WTC11 (cell line): ENCODE measurements at regions not wholly inside any gene's neighbourhood (a gene's known extent, or its start where the extent isn't known, plus 50 kb on each side); places are given as distances from the start of the nearest gene placed in this dataset.
"Not testable (repeated sequence)": the region's sequence is repeated elsewhere in the genome, so short reads cannot be mapped to it uniquely, and the experiment has no call there.

Experiments used
- ATAC-seq: fragments of 200-7000 bp; cut with Tn5 transposase; 2 replicates; pipeline ENCODE4 v1.10.0; 2021; ENCODE audit warnings: mild to moderate bottlenecking, moderate library complexity
- CTCF ChIA-PET: fragments of 300-600 bp; sonication (Branson Sonifier 250); formaldehyde crosslinking; loops from one replicate; lab custom pipeline; 2021; ENCODE audit warnings: antibody characterized with exemption; lab: Charles Lee
- POLR2A ChIA-PET: fragments of 350-600 bp; sonication (Branson Sonifier 250); formaldehyde crosslinking; loops from one replicate; lab custom pipeline; 2021; ENCODE audit warnings: antibody characterized with exemption; lab: Charles Lee
- DNase-seq: peaks from one replicate; pipeline ENCODE4 v3.0.0; 2021; ENCODE audit warnings: low spot score
- H3K27ac Mint-ChIP-seq: 2 replicates; pipeline ENCODE4 v1.8.0; 2021; ENCODE audit warnings: mixed read lengths
- H3K27me3 Mint-ChIP-seq: 2 replicates; pipeline ENCODE4 v1.8.0; 2021; ENCODE audit warnings: low read depth, mild to moderate bottlenecking, moderate library complexity, mixed read lengths
- H3K36me3 Mint-ChIP-seq: 2 replicates; pipeline ENCODE4 v1.8.0; 2021; ENCODE audit warnings: mixed read lengths
- H3K4me1 Mint-ChIP-seq: 2 replicates; pipeline ENCODE4 v1.8.0; 2022; ENCODE audit warnings: mixed read lengths
- H3K4me3 Mint-ChIP-seq: 2 replicates; pipeline ENCODE4 v1.8.0; 2021; ENCODE audit warnings: mild to moderate bottlenecking, moderate library complexity, mixed read lengths
- H3K9me3 Mint-ChIP-seq: 2 replicates; pipeline ENCODE4 v1.8.0; 2021; ENCODE audit warnings: mixed read lengths
- JAZF1 ChIP-seq: fragments of 250-450 bp; sonication (Bioruptor Pico); IDR thresholded peaks from 2 replicates; pipeline ENCODE4 v1.9.0; 2021; ENCODE audit warnings: moderate library complexity, mild to moderate bottlenecking, inconsistent platforms
- JUN ChIP-seq: sonication (generic); formaldehyde crosslinking; IDR thresholded peaks from 2 replicates; pipeline ENCODE4 v1.8.0; 2023; ENCODE audit warnings: mild to moderate bottlenecking, missing genetic modification reagents
- NR2C2 ChIP-seq: sonication (generic); formaldehyde crosslinking; IDR thresholded peaks from 2 replicates; pipeline ENCODE4 v1.8.0; 2022; ENCODE audit warnings: mild to moderate bottlenecking, missing genetic modification reagents
- OVOL2 ChIP-seq: fragments of 250-450 bp; sonication (Bioruptor Pico); IDR thresholded peaks from 2 replicates; pipeline ENCODE4 v1.9.0; 2021; ENCODE audit warnings: mild to moderate bottlenecking, borderline replicate concordance
- TF ChIP-seq, protein P1 (sequence below): sonication (generic); formaldehyde crosslinking; IDR thresholded peaks from 2 replicates; pipeline ENCODE4 v1.8.0; 2022; ENCODE audit warnings: mild to moderate bottlenecking, missing genetic modification reagents
- TF ChIP-seq, protein P2 (sequence below): sonication (generic); formaldehyde crosslinking; IDR thresholded peaks from 2 replicates; pipeline ENCODE4 v1.8.1; 2023; ENCODE audit warnings: mild to moderate bottlenecking, missing genetic modification reagents
- TF ChIP-seq, protein P3 (sequence below): sonication (generic); formaldehyde crosslinking; IDR thresholded peaks from 2 replicates; pipeline ENCODE4 v1.8.0; 2022; ENCODE audit warnings: mild to moderate bottlenecking, missing genetic modification reagents
- TF ChIP-seq, protein P4 (sequence below): sonication (generic); formaldehyde crosslinking; IDR thresholded peaks from 2 replicates; pipeline ENCODE4 v1.8.1; 2023; ENCODE audit warnings: mild to moderate bottlenecking, missing genetic modification reagents, moderate library complexity
- TF ChIP-seq, protein P5 (sequence below): sonication (generic); formaldehyde crosslinking; IDR thresholded peaks from 2 replicates; pipeline ENCODE4 v1.8.0; 2023; ENCODE audit warnings: missing genetic modification reagents, mild to moderate bottlenecking, borderline replicate concordance
- TF ChIP-seq, protein P6 (sequence below): fragments of 250-450 bp; sonication (Bioruptor Pico); conservative IDR thresholded peaks from 2 replicates; pipeline ENCODE4 v1.9.0; 2021; ENCODE audit warnings: mild to moderate bottlenecking

DNA sequence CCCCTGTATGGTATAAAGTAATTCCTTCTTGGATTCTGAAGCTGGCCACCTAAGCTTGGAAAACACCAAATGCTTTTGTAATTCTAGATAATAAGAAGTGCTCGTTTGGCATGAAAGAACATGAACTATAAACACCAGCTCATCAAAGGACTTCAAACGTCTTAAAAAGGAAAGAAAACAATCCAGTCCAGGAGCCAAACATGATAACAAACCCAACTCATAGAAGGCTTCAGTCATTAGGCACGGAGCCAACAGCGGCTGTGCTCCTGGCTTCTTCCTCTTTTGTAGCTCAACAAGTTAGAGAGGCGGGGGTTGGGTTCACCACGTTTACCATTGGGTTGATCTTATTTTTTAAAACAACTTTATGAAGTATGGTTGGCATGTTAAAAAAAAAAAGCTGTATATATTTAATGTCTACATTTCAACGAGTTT lies 56.4 kb upstream of the ECHDC3 start:
- ChIA-PET CTCF (no interaction called here), POLR2A (interaction anchor here (0.8 kb wide), 1 partner anchor 36 kb away, joined by 3 read pairs; no protein-coding TSS in a partner anchor)
- DNase-seq (no peak), ATAC-seq (no peak)
- Mint-ChIP-seq H3K9me3 (no peaks in the 10 kb centered on the region), H3K27ac (peak overlapping the region; percentile 69; the same call in 1 of the 2 replicates), H3K36me3 (no peaks in the 10 kb centered on the region), H3K4me1 (peaks cover 12% of the 10 kb centered on the region), H3K27me3 (no peaks in the 10 kb centered on the region), H3K4me3 (no peak overlapping the region)
- TF ChIP-seq JUN (CRISPR knock-in tag): no peak

DNA sequence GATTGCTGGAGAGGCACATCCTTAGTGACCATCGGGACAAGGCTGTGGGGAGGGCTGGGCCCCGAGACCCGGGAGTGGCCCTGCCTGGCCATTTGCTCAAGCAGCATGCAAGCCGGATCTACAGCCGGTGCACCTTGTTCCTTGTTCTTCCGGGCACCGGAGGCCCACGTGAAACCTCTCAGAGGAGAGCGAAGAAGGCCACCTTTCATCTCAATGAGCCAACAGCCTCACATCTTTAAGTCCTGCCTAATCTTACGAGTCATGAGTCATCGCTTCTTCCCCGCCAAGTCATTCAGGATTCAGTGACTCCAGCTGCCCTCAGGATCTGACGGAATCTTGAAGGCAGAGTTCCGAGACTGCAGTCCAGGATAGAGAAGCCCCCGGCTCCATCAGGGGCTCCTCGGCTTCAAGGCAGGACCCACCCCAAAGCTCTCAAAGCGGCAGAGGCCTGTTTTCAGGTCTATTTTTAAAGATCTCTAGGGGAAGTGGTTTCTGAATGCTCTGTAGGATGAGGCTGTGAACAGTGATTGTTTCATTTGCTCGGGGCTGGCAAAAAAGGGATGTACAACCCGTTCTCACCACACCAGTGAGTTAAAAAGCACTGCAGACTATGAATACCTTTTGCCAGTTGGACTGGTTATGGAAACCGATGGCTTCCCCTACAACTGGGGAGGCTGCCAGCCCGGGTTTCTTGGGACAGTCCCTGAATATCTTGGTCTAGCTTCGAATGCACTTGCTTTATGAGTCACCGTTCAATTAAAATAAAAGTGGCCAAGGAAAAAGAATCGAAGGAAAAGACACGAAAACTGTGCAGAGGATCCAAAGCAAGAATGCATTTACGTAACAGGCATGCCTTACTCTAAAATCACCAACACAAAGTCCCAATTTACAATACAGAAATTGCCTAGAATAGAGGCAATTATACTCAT lies 57.2 kb upstream of the ECHDC3 start:
- Mint-ChIP-seq H3K27ac (no peak overlapping the region; the same call in 1 of the 2 replicates), H3K4me1 (peaks cover 12% of the 10 kb centered on the region), H3K9me3 (no peaks in the 10 kb centered on the region), H3K36me3 (no peaks in the 10 kb centered on the region), H3K27me3 (no peaks in the 10 kb centered on the region), H3K4me3 (no peak overlapping the region)
- ATAC-seq: peak; percentile 49
- POLR2A ChIA-PET: no interaction called here
- DNase-seq: no peak
- TF ChIP-seq, protein P1, sequence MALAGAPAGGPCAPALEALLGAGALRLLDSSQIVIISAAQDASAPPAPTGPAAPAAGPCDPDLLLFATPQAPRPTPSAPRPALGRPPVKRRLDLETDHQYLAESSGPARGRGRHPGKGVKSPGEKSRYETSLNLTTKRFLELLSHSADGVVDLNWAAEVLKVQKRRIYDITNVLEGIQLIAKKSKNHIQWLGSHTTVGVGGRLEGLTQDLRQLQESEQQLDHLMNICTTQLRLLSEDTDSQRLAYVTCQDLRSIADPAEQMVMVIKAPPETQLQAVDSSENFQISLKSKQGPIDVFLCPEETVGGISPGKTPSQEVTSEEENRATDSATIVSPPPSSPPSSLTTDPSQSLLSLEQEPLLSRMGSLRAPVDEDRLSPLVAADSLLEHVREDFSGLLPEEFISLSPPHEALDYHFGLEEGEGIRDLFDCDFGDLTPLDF (CRISPR knock-in tag): no peak
- TF ChIP-seq, protein P2, sequence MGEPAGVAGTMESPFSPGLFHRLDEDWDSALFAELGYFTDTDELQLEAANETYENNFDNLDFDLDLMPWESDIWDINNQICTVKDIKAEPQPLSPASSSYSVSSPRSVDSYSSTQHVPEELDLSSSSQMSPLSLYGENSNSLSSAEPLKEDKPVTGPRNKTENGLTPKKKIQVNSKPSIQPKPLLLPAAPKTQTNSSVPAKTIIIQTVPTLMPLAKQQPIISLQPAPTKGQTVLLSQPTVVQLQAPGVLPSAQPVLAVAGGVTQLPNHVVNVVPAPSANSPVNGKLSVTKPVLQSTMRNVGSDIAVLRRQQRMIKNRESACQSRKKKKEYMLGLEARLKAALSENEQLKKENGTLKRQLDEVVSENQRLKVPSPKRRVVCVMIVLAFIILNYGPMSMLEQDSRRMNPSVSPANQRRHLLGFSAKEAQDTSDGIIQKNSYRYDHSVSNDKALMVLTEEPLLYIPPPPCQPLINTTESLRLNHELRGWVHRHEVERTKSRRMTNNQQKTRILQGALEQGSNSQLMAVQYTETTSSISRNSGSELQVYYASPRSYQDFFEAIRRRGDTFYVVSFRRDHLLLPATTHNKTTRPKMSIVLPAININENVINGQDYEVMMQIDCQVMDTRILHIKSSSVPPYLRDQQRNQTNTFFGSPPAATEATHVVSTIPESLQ: no peak
- TF ChIP-seq, protein P3, sequence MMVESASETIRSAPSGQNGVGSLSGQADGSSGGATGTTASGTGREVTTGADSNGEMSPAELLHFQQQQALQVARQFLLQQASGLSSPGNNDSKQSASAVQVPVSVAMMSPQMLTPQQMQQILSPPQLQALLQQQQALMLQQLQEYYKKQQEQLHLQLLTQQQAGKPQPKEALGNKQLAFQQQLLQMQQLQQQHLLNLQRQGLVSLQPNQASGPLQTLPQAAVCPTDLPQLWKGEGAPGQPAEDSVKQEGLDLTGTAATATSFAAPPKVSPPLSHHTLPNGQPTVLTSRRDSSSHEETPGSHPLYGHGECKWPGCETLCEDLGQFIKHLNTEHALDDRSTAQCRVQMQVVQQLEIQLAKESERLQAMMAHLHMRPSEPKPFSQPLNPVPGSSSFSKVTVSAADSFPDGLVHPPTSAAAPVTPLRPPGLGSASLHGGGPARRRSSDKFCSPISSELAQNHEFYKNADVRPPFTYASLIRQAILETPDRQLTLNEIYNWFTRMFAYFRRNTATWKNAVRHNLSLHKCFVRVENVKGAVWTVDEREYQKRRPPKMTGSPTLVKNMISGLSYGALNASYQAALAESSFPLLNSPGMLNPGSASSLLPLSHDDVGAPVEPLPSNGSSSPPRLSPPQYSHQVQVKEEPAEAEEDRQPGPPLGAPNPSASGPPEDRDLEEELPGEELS (CRISPR knock-in tag): no peak
- TF ChIP-seq, protein P4, sequence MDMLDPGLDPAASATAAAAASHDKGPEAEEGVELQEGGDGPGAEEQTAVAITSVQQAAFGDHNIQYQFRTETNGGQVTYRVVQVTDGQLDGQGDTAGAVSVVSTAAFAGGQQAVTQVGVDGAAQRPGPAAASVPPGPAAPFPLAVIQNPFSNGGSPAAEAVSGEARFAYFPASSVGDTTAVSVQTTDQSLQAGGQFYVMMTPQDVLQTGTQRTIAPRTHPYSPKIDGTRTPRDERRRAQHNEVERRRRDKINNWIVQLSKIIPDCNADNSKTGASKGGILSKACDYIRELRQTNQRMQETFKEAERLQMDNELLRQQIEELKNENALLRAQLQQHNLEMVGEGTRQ: no peak
- CTCF ChIA-PET: no interaction called here

DNA sequence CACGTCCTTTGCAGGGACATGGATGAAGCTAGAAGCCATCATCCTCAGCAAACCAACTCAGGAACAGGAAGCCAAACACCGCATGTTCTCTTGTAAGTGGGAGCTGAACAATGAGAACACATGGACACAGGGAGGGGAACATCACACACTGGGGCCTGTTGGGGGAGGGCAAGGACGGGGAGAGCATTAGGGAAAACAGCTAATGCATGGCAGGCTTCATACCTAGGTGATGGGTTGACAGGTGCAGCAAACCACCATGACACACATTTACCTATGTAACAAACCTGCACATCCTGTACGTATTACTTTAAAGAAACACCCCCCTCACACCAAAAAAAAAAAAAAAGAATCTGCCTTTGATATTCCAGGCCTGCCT lies 57.9 kb upstream of the ECHDC3 start:
- POLR2A ChIA-PET: interaction anchor here (0.6 kb wide), 1 partner anchor 129 kb away, joined by 3 read pairs; no protein-coding TSS in a partner anchor
- H3K27me3 Mint-ChIP-seq, H3K9me3 Mint-ChIP-seq, H3K4me3 Mint-ChIP-seq, DNase-seq, CTCF ChIA-PET, H3K36me3 Mint-ChIP-seq, H3K27ac Mint-ChIP-seq, ATAC-seq: not testable (repeated sequence)
- H3K4me1 Mint-ChIP-seq: peaks cover 12% of the 10 kb centered on the region

DNA sequence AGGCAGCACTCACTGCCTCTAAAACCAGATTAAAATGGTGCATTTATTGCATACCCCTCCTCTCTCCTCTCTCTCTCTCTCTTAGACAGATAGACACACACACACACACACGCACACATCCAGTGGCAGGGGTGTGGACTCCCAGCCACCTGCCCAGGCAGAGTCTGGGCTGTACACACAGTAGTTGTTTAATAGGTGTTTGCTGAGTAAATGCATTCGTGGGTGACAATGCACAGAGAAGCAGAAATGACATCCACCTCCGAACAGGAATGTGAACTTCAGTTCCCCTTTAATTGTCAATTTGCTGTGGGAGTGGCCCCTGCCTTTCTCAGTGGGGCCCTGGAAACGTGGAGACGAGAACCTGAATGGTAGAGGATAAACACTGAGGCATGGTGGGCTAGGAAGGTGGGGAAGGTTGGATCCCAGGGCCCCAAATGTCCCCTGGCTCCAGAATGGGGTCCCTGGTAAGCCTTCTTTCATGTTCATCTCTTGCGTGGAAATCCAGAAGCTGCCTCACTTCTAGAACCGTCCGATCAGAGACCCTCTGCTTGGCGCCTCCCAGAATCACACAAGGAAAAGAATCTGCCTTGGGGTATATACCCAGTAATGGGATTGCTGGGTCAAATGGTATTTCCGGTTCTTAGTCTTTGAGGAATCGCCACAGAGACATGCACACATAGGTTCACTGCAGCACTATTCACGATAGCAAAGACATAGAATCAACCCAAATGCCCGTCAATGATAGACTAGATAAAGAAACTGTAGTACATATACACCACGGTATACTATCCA lies 58.5 kb upstream of the ECHDC3 start:
- Mint-ChIP-seq H3K27ac (no peak overlapping the region), H3K4me3 (no peak overlapping the region), H3K4me1 (peaks cover 12% of the 10 kb centered on the region), H3K27me3 (no peaks in the 10 kb centered on the region), H3K36me3 (no peaks in the 10 kb centered on the region), H3K9me3 (no peaks in the 10 kb centered on the region)
- ATAC-seq: no peak
- ChIA-PET CTCF (no interaction called here), POLR2A (interaction anchor here (0.6 kb wide), 1 partner anchor 128 kb away, joined by 3 read pairs; no protein-coding TSS in a partner anchor)
- DNase-seq: no peak
- no peak for TF ChIP-seq OVOL2 (CRISPR knock-in tag)
- TF ChIP-seq, protein P5, sequence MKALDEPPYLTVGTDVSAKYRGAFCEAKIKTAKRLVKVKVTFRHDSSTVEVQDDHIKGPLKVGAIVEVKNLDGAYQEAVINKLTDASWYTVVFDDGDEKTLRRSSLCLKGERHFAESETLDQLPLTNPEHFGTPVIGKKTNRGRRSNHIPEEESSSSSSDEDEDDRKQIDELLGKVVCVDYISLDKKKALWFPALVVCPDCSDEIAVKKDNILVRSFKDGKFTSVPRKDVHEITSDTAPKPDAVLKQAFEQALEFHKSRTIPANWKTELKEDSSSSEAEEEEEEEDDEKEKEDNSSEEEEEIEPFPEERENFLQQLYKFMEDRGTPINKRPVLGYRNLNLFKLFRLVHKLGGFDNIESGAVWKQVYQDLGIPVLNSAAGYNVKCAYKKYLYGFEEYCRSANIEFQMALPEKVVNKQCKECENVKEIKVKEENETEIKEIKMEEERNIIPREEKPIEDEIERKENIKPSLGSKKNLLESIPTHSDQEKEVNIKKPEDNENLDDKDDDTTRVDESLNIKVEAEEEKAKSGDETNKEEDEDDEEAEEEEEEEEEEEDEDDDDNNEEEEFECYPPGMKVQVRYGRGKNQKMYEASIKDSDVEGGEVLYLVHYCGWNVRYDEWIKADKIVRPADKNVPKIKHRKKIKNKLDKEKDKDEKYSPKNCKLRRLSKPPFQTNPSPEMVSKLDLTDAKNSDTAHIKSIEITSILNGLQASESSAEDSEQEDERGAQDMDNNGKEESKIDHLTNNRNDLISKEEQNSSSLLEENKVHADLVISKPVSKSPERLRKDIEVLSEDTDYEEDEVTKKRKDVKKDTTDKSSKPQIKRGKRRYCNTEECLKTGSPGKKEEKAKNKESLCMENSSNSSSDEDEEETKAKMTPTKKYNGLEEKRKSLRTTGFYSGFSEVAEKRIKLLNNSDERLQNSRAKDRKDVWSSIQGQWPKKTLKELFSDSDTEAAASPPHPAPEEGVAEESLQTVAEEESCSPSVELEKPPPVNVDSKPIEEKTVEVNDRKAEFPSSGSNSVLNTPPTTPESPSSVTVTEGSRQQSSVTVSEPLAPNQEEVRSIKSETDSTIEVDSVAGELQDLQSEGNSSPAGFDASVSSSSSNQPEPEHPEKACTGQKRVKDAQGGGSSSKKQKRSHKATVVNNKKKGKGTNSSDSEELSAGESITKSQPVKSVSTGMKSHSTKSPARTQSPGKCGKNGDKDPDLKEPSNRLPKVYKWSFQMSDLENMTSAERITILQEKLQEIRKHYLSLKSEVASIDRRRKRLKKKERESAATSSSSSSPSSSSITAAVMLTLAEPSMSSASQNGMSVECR: no peak
- TF ChIP-seq JAZF1 (CRISPR knock-in tag): no peak
- no peak for TF ChIP-seq NR2C2 (CRISPR knock-in tag)
- TF ChIP-seq, protein P6, sequence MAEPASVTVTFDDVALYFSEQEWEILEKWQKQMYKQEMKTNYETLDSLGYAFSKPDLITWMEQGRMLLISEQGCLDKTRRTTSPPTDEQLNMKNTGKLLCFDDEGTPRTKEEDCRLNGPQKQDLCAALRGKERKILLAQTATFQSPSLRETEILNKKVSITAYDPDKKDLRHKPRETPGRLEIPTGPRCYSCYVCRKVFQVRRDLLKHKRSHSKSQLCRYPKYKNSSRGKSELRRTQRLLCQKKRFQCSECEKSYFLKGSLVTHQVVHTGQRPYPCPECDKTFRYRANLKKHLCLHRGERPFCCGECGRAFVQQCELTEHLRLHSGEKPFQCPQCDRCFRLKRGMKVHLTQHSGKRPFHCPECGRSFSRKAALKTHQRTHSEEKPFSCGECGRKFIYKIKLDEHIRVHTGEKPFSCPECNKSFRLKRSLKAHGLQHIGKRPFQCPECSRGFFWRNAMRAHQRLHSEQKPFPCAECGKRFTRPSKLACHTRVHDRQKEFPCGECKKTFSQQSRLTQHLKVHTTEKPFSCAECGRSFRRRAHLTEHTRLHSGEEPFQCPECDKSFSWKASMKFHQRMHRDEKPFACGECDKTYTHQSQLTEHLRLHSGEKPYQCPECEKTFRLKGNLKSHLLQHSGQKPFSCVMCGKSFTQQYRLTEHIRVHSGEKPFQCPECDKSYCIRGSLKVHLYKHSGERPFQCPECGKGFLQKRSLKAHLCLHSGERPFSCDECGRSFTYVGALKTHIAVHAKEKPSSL (CRISPR knock-in tag): no peak
